ENCODE measurements at regions not wholly inside any gene's neighbourhood (a gene's known extent, or its start where the extent isn't known, plus 50 kb on each side); places are given as distances from the start of the nearest gene placed in this dataset.

DNA sequence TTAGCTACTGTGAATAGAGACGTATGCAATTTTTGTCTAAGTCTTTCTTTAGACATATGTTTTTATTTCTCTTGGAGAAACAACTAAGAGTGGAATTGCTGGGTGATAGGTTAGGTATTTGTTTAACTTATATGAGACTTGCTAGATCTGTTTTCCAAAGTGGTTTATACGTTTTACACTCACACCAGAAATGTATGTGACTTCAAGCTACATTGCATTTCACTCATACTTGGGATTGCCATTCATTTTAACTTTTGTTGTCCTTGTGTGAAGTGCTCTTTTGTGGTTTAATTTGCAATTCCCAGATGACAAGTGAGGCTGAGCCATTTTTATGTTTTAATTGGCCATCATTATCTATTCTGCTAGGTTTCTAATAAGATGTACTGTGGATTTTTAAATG, 817.2 kb downstream of the GLUD2 start:
- TF ChIP-seq, protein P1, sequence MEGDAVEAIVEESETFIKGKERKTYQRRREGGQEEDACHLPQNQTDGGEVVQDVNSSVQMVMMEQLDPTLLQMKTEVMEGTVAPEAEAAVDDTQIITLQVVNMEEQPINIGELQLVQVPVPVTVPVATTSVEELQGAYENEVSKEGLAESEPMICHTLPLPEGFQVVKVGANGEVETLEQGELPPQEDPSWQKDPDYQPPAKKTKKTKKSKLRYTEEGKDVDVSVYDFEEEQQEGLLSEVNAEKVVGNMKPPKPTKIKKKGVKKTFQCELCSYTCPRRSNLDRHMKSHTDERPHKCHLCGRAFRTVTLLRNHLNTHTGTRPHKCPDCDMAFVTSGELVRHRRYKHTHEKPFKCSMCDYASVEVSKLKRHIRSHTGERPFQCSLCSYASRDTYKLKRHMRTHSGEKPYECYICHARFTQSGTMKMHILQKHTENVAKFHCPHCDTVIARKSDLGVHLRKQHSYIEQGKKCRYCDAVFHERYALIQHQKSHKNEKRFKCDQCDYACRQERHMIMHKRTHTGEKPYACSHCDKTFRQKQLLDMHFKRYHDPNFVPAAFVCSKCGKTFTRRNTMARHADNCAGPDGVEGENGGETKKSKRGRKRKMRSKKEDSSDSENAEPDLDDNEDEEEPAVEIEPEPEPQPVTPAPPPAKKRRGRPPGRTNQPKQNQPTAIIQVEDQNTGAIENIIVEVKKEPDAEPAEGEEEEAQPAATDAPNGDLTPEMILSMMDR (IDR thresholded peaks at IDR 0.05 in 2 of 3, conservative IDR thresholded peaks at IDR 0.05 in 1 of 3; ENCODE audit: insufficient read depth in 2 of 3, low read depth in 1 of 3, low read length in 3 of 3) = no peak
- TF ChIP-seq MAX (CRISPR knock-in tag; IDR thresholded peaks at IDR 0.05) (no peak), KHSRP (IDR thresholded peaks at IDR 0.05) (no peak), HDAC2 (IDR thresholded peaks at IDR 0.05) (no peak), ZFX (CRISPR knock-in tag; IDR thresholded peaks at IDR 0.05) (no peak), BRD4 (IDR thresholded peaks at IDR 0.05) (no peak), POLR2A (conservative IDR thresholded peaks at IDR 0.05) (no peak), TRIM28 (IDR thresholded peaks at IDR 0.05) (no peak)
- TF ChIP-seq, protein P2, sequence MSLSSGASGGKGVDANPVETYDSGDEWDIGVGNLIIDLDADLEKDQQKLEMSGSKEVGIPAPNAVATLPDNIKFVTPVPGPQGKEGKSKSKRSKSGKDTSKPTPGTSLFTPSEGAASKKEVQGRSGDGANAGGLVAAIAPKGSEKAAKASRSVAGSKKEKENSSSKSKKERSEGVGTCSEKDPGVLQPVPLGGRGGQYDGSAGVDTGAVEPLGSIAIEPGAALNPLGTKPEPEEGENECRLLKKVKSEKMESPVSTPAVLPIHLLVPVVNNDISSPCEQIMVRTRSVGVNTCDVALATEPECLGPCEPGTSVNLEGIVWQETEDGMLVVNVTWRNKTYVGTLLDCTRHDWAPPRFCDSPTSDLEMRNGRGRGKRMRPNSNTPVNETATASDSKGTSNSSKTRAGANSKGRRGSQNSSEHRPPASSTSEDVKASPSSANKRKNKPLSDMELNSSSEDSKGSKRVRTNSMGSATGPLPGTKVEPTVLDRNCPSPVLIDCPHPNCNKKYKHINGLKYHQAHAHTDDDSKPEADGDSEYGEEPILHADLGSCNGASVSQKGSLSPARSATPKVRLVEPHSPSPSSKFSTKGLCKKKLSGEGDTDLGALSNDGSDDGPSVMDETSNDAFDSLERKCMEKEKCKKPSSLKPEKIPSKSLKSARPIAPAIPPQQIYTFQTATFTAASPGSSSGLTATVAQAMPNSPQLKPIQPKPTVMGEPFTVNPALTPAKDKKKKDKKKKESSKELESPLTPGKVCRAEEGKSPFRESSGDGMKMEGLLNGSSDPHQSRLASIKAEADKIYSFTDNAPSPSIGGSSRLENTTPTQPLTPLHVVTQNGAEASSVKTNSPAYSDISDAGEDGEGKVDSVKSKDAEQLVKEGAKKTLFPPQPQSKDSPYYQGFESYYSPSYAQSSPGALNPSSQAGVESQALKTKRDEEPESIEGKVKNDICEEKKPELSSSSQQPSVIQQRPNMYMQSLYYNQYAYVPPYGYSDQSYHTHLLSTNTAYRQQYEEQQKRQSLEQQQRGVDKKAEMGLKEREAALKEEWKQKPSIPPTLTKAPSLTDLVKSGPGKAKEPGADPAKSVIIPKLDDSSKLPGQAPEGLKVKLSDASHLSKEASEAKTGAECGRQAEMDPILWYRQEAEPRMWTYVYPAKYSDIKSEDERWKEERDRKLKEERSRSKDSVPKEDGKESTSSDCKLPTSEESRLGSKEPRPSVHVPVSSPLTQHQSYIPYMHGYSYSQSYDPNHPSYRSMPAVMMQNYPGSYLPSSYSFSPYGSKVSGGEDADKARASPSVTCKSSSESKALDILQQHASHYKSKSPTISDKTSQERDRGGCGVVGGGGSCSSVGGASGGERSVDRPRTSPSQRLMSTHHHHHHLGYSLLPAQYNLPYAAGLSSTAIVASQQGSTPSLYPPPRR (CRISPR knock-in tag; IDR thresholded peaks at IDR 0.05; ENCODE audit: borderline replicate concordance) = no peak
- TF ChIP-seq, protein P3, sequence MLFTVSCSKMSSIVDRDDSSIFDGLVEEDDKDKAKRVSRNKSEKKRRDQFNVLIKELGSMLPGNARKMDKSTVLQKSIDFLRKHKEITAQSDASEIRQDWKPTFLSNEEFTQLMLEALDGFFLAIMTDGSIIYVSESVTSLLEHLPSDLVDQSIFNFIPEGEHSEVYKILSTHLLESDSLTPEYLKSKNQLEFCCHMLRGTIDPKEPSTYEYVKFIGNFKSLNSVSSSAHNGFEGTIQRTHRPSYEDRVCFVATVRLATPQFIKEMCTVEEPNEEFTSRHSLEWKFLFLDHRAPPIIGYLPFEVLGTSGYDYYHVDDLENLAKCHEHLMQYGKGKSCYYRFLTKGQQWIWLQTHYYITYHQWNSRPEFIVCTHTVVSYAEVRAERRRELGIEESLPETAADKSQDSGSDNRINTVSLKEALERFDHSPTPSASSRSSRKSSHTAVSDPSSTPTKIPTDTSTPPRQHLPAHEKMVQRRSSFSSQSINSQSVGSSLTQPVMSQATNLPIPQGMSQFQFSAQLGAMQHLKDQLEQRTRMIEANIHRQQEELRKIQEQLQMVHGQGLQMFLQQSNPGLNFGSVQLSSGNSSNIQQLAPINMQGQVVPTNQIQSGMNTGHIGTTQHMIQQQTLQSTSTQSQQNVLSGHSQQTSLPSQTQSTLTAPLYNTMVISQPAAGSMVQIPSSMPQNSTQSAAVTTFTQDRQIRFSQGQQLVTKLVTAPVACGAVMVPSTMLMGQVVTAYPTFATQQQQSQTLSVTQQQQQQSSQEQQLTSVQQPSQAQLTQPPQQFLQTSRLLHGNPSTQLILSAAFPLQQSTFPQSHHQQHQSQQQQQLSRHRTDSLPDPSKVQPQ (CRISPR knock-in tag; IDR thresholded peaks at IDR 0.05; ENCODE audit: borderline replicate concordance) = no peak

Data from K562 (cell line).